Hematopoietic multipotent progenitor cell treated with erythropoietin and hydrocortisone succinate and interleukin-3 and kit ligand, for 17 days (in vitro differentiated cells): ENCODE measurements at regions not wholly inside any gene's neighbourhood (a gene's known extent, or its start where the extent isn't known, plus 50 kb on each side); places are given as distances from the start of the nearest gene placed in this dataset.

Source experiments
- DNase-seq: peaks from one replicate; pipeline ENCODE4 v3.0.0-alpha.2; 2015; ENCODE audit warnings: low spot score

DNA sequence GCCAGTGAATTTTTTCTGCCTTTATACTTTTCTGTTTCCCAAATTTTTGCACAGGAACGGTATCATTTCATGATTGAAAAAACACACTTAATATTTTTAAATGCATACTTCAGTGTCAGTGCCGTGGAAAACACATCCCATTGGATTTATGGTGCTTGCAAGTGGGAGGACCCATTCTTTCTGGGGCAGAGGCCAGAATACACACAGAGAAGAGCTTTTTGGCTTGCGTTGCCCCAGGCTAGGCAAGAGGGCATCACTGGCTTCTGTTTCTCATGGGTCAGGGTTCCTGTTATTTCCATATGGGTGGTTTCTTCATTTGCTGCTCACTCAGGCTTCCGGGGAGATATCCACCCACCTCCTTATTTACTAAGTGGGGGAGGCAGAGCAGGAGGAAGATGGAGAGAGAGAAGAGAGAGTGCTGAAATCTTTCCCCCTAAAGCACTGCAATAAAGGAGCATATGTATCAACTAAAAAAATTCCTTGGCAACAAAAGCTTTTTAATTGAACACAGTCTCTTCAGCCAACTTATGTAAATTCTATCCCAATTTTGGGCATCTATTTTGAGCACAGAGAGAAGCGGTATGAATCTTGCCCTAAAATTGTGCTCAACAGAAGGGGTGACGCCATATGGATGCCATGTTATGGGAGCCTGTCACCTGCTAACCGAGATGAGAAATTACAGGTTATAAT is 66.0 kb upstream of the KIRREL3 start:
- DNase-seq, result no peak

GRCh38 chr11:127063241-127063640 is 62.7 kb upstream of the KIRREL3 start:
- no peak for DNase-seq

DNA sequence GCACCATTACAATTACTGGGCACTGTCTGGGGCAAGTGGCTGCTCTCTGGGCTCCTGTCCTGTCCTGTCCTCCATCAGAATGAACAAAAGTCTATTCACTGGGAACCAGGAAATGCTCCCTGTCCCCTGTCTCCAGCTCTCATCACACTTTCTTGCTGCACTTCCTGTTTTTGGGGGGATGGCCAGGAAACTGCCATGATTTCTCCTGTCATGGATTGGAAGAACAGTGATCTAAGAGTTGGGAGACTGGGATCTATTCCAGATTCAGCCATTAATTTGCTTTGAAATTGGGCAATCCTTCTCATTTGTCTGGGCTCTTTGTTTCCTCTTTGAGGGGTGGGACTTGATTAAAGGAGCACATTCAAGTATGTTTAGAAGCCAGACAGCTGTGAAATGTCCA is 61.4 kb upstream of the KIRREL3 start:
- DNase-seq, result no peak

GRCh38 chr11:127059750-127060149 is 59.2 kb upstream of the KIRREL3 start:
- no peak for DNase-seq

DNA sequence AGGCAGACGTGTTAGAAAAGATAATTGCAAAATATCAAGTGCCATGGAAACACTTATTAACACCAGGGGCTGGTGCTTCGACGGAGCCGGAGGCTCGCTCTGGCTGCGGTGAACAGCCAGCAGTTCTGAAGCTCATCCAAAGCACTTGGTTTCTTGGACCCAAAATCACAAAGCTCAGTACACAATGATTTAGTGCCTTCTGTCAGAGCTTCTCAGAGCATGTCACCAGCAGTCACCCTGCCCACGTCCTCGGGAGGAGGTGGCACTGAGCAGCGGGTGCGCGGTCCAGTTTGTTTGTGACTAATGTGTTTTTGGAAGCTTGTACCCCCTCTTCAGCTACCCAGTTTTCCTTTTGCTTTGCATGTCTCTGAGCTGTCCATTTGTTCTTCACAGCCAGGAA is 58.7 kb upstream of the KIRREL3 start:
- DNase-seq, result no peak

DNA sequence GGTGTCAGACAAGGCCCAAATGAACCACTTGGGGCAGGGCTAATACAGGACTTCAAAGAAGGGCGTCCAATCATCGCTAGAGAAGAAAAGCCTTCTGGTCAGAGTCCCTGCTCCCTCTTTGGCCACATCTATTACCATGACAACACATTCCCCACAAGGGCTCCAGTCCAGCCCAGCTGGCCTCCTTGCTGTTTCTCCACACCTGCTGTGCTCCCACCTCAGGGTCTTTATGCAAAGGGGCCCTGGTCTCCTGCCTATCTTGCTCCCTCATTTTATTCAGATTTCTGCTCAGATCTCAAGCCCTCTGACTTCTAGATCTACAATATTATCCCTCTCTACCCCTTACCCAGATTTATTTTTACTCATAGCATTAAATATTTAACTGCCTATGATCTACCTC is 58.0 kb upstream of the KIRREL3 start:
- DNase-seq, result no peak

DNA sequence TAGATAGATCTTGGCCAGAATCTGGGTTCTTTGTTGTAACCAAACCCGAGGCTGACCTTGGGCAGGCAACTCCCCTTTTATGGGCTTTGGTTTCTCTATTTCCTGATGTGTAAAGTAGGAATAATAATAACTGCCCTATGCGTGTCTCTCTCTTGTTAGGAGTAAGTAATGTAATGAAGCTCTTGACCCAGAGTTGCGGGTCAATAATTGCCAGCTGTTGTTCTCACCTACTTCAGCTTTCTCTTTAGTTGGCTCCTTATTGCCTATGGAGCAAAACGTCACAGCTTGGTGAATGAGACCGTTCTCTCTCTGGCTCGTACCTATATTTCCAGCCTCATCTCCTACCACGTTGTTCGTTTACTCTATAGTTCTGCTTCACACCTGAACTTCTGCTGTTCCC is 56.6 kb upstream of the KIRREL3 start:
- DNase-seq, result no peak

GRCh38 chr11:127056338-127056971 is 55.9 kb upstream of the KIRREL3 start:
- no peak for DNase-seq

DNA sequence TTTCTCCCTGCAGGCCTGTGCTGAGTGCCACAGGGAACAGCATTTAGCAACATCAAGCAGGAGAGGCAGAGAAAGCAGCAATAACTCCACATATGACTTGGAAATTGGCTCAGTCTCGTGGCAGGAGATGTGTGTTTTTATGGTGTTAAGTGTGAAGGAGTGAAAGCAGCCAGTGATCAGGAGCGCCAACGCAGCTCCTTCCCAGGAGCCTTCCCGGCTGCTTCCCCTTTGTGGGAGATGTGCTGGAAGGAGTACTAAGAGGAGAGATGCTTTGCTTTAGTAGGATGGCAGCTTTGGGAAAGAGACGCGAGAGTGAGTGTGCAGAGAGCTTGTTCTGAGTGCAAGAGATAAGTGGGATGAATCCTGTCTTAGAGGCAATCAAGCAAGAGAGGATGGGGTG is 54.7 kb upstream of the KIRREL3 start:
- DNase-seq, result no peak

- DNase-seq, result no peak
Observed at GRCh38 chr11:127054153-127054552, 53.6 kb upstream of the KIRREL3 start.

DNA sequence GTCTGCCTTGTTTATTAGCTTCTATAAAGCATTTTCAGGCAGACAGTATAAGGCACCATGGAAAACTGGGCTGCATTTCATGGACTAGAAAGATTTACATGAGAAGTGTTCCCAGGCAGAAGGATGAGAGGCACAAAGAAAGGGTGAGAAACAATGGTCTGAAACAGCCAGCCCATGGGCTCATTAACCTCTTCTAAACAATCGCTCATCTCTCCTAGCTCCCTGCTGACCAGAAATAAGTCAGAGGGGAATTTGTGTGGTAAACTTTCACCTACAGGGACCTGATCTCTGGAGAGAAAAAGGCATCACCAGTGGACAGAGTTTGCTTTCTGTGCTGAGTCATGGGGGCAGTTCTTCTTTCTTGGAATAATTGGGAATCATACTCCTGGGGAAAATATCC is 51.8 kb upstream of the KIRREL3 start:
- no peak for DNase-seq
